ENCODE measurements at regions not wholly inside any gene's neighbourhood (a gene's known extent, or its start where the extent isn't known, plus 50 kb on each side); places are given as distances from the start of the nearest gene placed in this dataset.

DNA sequence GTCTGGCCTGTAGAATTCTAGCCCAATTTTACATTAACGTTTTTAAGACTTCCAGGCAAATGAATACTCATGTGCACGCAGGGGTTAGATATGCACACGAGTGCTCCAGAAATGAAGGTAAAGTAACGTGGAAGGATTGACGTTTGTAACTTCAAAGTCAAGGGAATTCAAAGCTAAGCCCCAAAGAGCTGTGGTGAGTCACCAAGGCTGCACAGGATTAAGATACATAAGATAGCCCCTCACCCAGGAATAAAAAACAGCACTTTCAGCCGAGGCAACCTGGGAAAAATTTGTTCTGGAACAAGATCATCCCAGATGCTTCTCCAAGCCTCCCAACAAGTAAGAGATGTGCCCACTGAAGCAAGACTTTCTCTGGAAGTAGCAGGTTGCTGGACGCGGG, 259.6 kb upstream of the PLXNA2 start:
- Histone ChIP-seq H3K4me3 (no peak overlapping the region), H3K36me3 (no peaks in the 10 kb centered on the region), H3K27ac (no peak overlapping the region), H3K4me1 (ENCODE audit: control insufficient read depth in 1 of 2, low read depth in 2 of 2) (peaks cover 9 to 11% of the 10 kb centered on the region in 2 donors), H3K27me3 (replicated peaks; ENCODE audit: insufficient read depth) (no peaks in the 10 kb centered on the region), H3K9me3 (no peaks in the 10 kb centered on the region)
- no peak for DNase-seq (ENCODE audit: low spot score)
- ATAC-seq (ENCODE audit: insufficient number of reproducible peaks, low FRiP score, low read depth) = no peak
- TF ChIP-seq, protein P1, sequence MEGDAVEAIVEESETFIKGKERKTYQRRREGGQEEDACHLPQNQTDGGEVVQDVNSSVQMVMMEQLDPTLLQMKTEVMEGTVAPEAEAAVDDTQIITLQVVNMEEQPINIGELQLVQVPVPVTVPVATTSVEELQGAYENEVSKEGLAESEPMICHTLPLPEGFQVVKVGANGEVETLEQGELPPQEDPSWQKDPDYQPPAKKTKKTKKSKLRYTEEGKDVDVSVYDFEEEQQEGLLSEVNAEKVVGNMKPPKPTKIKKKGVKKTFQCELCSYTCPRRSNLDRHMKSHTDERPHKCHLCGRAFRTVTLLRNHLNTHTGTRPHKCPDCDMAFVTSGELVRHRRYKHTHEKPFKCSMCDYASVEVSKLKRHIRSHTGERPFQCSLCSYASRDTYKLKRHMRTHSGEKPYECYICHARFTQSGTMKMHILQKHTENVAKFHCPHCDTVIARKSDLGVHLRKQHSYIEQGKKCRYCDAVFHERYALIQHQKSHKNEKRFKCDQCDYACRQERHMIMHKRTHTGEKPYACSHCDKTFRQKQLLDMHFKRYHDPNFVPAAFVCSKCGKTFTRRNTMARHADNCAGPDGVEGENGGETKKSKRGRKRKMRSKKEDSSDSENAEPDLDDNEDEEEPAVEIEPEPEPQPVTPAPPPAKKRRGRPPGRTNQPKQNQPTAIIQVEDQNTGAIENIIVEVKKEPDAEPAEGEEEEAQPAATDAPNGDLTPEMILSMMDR (IDR thresholded peaks at IDR 0.05) = no peak

DNA sequence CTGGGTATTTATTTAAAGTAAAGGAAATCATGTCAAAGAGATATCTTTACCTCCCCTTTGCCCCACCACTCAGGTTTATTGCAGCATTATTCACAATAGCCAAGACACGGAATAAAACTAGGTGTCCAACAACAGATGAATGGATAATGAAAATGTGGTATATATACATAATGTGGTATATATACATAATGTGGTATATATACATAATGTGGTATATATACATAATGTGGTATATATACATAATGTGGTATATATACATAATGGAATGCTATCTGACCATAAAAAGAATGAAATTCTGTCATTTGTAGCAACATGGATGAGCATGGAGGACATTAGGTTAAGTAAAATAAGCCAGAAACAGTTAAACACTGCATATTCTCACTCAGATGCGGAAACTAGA, 262.6 kb upstream of the PLXNA2 start:
- H3K27ac ChIP-seq = no peak overlapping the region
- H3K4me3 ChIP-seq = no peak overlapping the region
- H3K36me3 ChIP-seq = no peaks in the 10 kb centered on the region
- H3K9me3 ChIP-seq = no peaks in the 10 kb centered on the region
- DNase-seq (ENCODE audit: low spot score) = no peak
- ATAC-seq (ENCODE audit: insufficient number of reproducible peaks, low FRiP score, low read depth) = no peak
- H3K4me1 ChIP-seq (ENCODE audit: control insufficient read depth in 1 of 2, low read depth in 2 of 2) = no peaks in the 10 kb centered on the region
- TF ChIP-seq, protein P1 (IDR thresholded peaks at IDR 0.05) = no peak
- H3K27me3 ChIP-seq (replicated peaks; ENCODE audit: insufficient read depth) = no peaks in the 10 kb centered on the region

DNA sequence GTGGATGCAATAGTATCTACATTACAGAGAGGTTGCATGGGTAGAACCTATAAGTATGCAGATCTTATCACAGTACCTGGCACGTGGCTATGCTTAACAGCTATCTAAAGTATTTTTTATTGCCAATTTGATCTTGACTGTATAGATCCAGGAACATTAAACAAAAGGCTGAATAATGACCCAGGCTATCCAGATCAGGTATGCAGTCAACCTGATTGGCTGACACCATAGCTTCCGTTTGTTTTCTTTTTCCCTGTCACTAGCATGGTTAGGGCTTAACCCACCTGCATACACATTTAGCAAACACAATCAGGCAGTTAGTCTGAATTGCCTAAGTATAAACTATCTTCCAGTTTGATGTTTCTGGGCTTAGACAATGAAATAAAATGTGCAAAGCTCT, 264.9 kb upstream of the PLXNA2 start:
- Histone ChIP-seq H3K27me3 (replicated peaks; ENCODE audit: insufficient read depth) (no peaks in the 10 kb centered on the region), H3K4me3 (no peak overlapping the region), H3K4me1 (ENCODE audit: control insufficient read depth in 1 of 2, low read depth in 2 of 2) (no peaks in the 10 kb centered on the region), H3K27ac (no peak overlapping the region), H3K36me3 (no peaks in the 10 kb centered on the region), H3K9me3 (no peaks in the 10 kb centered on the region)
- TF ChIP-seq, protein P1 (IDR thresholded peaks at IDR 0.05) = no peak
- no peak for ATAC-seq (ENCODE audit: insufficient number of reproducible peaks, low FRiP score, low read depth)
- no peak for DNase-seq (ENCODE audit: low spot score)

DNA sequence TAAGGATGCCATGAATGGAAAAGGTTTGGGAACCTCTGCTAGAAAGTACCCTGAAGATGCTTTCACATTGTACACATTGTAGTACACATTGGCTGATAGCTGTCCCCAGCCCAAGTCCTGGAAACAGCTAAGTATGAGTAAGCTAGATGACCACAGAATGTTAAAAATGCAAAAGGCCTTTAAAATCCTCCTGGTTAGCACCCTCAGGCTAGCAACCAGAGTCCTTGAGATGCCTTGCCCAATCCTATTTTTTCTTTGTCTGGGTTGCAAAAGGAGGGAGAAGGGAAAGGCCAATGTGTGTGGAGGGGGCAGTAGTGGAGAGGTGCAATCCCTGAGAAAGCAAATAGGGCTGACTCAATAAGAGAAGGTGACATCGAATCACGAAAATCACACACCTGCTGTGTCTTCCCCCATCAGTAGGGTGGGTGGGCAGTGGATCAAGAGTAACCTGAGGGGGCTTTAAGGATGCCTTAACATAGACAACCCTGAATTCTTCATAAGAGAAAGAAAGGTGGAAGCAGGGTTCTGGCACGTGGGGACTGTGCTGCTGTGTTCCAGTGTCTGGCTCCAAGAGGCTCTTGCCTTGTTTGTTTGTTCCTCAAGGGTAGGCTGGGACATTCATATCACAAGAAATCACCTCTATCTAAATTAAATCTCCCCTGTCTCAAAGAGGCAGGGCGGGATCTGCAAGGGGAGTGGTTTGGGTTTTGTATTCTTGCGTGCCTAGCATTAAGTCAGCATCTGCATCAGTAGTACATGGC, 266.2 kb upstream of the PLXNA2 start:
- no peak for ATAC-seq (ENCODE audit: insufficient number of reproducible peaks, low FRiP score, low read depth)
- no peaks in the 10 kb centered on the region for H3K9me3 ChIP-seq
- H3K36me3 ChIP-seq = no peaks in the 10 kb centered on the region
- H3K27ac ChIP-seq = no peak overlapping the region
- H3K27me3 ChIP-seq (replicated peaks; ENCODE audit: insufficient read depth) = no peaks in the 10 kb centered on the region
- no peaks in the 10 kb centered on the region for H3K4me1 ChIP-seq (ENCODE audit: control insufficient read depth in 1 of 2, low read depth in 2 of 2)
- TF ChIP-seq, protein P1 (IDR thresholded peaks at IDR 0.05) = no peak
- no peak for DNase-seq (ENCODE audit: low spot score)
- H3K4me3 ChIP-seq = no peak overlapping the region

DNA sequence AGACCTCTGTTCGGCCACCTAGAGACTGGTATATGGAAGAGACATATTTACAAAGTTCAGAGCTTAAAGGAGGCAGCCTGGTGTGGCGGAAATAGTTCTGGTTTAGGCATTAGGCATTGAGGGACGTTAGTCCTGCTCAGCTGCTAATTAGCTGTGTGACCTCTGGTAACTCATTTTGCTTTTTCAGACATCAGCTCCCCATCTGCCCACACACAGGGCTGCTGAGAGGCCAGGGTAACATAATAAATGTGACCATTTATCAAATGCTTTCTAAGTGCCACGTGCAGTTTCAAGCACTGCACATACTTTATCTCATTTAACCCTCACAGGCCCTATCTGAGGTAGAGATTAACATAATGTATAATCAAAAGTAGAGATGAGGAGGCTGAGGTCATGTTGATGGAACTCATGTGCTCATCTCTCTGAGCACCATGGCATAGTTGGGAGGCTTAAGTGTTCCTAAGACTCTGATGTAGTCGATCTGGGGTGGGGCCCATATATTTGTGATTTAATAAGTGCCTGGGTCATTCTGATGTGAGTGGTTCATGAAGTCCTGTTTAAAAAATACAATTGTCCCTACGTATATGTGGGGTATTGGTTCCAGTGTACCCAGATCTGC, 267.2 kb upstream of the PLXNA2 start:
- Histone ChIP-seq H3K27me3 (replicated peaks; ENCODE audit: insufficient read depth) (no peaks in the 10 kb centered on the region), H3K36me3 (no peaks in the 10 kb centered on the region), H3K9me3 (no peaks in the 10 kb centered on the region), H3K4me3 (no peak overlapping the region), H3K4me1 (ENCODE audit: control insufficient read depth in 1 of 2, low read depth in 2 of 2) (no peaks in the 10 kb centered on the region), H3K27ac (no peak overlapping the region)
- TF ChIP-seq, protein P1 (IDR thresholded peaks at IDR 0.05) = no peak
- no peak for DNase-seq (ENCODE audit: low spot score)
- ATAC-seq (ENCODE audit: insufficient number of reproducible peaks, low FRiP score, low read depth) = no peak

Measured in thoracic aorta (tissue), 2 donors.